Osteoblast (primary cell): ENCODE measurements at regions not wholly inside any gene's neighbourhood (a gene's known extent, or its start where the extent isn't known, plus 50 kb on each side); places are given as distances from the start of the nearest gene placed in this dataset.
"Not testable (repeated sequence)": the region's sequence is repeated elsewhere in the genome, so short reads cannot be mapped to it uniquely, and the experiment has no call there.

Source experiments
- DNase-seq: peaks from one replicate; pipeline ENCODE4 v3.0.0; 2011; ENCODE audit warnings: low spot score, mixed read lengths; ENCODE audit not compliant: insufficient read length; ENCODE audit errors: missing footprints
- H2AFZ ChIP-seq: 2 replicates; pipeline ENCODE4 v1.6.0; 2011; ENCODE audit warnings: mild to moderate bottlenecking, low read length
- H3K27ac ChIP-seq: 2 replicates; pipeline ENCODE4 v1.5.1; 2011; ENCODE audit warnings: mild to moderate bottlenecking, low read depth, low read length, moderate library complexity
- H3K27me3 ChIP-seq: 2 replicates; pipeline ENCODE4 v1.6.0; 2012; ENCODE audit warnings: mild to moderate bottlenecking, control low read depth, inconsistent platforms, low read length, moderate library complexity; ENCODE audit not compliant: insufficient read depth
- H3K36me3 ChIP-seq: 2 replicates; pipeline ENCODE4 v1.5.1; 2011; ENCODE audit warnings: mild to moderate bottlenecking, low read length, control low read depth, moderate library complexity; ENCODE audit not compliant: insufficient read depth
- H3K4me1 ChIP-seq: 2 replicates; pipeline ENCODE4 v1.5.1; 2011; ENCODE audit warnings: mild to moderate bottlenecking, low read length, control low read depth, moderate library complexity; ENCODE audit not compliant: insufficient read depth
- H3K4me2 ChIP-seq: 2 replicates; pipeline ENCODE4 v1.6.0; 2011; ENCODE audit warnings: mild to moderate bottlenecking, low read length; ENCODE audit not compliant: insufficient read depth
- H3K4me3 ChIP-seq: fragments of 200-600 bp; sonication (generic); 3 replicates; pipeline ENCODE4 v1.5.1; 2012; ENCODE audit warnings: mild to moderate bottlenecking, low read length, inconsistent platforms; ENCODE audit not compliant: insufficient read depth
- H3K79me2 ChIP-seq: 2 replicates; pipeline ENCODE4 v1.6.0; 2012; ENCODE audit warnings: mild to moderate bottlenecking, low read length, control low read depth, inconsistent platforms; ENCODE audit not compliant: insufficient read depth
- H3K9me3 ChIP-seq: 2 replicates; pipeline ENCODE4 v1.5.1; 2011; ENCODE audit warnings: low read depth, low read length, control low read depth
- H4K20me1 ChIP-seq: 2 replicates; pipeline ENCODE4 v1.6.0; 2012; ENCODE audit warnings: mild to moderate bottlenecking, low read length, control low read depth; ENCODE audit not compliant: insufficient read depth
- TF ChIP-seq, protein P1 (sequence below): IDR thresholded peaks from 2 replicates; pipeline ENCODE4 v1.5.1; 2011; ENCODE audit warnings: mild to moderate bottlenecking, low read depth, low read length, moderate library complexity; ENCODE audit errors: extremely low read depth

DNA sequence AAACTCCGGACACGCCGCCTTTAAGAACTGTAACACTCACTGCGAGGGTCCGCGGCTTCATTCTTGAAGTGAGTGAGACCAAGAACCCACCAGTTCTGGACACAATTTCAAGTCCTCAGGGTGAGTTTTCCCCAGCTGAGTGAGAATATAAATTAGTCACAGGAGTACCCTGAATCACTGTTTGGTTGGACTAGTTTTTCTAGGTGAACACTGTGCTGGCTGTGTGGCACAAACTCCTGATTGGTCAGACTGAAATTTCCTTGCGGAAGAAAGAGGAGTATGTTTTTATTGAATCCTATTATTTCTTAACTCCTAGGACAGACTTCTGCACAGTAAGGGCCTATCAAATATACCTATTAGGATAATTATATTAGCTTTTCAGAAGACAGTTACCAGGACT, 288.1 kb upstream of the UBE2E3 start:
- peaks cover 11% of the 10 kb centered on the region for H3K4me1 ChIP-seq
- H3K27me3 ChIP-seq: no peaks in the 10 kb centered on the region
- H3K4me3 ChIP-seq: no peak overlapping the region
- H3K9me3 ChIP-seq: no peaks in the 10 kb centered on the region
- TF ChIP-seq, protein P1, sequence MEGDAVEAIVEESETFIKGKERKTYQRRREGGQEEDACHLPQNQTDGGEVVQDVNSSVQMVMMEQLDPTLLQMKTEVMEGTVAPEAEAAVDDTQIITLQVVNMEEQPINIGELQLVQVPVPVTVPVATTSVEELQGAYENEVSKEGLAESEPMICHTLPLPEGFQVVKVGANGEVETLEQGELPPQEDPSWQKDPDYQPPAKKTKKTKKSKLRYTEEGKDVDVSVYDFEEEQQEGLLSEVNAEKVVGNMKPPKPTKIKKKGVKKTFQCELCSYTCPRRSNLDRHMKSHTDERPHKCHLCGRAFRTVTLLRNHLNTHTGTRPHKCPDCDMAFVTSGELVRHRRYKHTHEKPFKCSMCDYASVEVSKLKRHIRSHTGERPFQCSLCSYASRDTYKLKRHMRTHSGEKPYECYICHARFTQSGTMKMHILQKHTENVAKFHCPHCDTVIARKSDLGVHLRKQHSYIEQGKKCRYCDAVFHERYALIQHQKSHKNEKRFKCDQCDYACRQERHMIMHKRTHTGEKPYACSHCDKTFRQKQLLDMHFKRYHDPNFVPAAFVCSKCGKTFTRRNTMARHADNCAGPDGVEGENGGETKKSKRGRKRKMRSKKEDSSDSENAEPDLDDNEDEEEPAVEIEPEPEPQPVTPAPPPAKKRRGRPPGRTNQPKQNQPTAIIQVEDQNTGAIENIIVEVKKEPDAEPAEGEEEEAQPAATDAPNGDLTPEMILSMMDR: no peak
- H3K27ac ChIP-seq: no peak overlapping the region
- no peak overlapping the region for H2AFZ ChIP-seq
- no peak overlapping the region for H3K4me2 ChIP-seq
- DNase-seq: no peak
- no peaks in the 10 kb centered on the region for H3K36me3 ChIP-seq
- H3K79me2 ChIP-seq: no peaks in the 10 kb centered on the region
- H4K20me1 ChIP-seq: no peaks in the 10 kb centered on the region

DNA sequence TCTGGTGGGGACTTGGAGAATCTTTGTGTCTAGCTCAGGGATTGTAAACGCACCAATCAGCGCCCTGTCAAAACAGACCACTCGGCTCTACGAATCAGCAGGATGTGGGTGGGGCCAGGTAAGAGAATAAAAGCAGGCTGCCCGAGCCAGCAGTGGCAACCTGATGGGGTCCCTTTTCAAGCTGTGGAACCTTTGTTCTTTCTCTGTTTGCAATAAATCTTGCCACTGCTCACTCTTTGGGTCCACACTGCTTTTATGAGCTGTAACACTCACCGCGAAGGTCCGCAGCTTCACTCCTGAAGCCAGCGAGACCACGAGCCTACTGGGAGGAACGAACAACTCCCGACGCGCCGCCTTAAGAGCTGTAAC, 288.6 kb upstream of the UBE2E3 start:
- not testable (repeated sequence) for H3K27me3 ChIP-seq, H3K4me2 ChIP-seq, H3K36me3 ChIP-seq, H4K20me1 ChIP-seq, H3K4me3 ChIP-seq, DNase-seq, H3K79me2 ChIP-seq, H3K27ac ChIP-seq, H3K9me3 ChIP-seq, H2AFZ ChIP-seq
- H3K4me1 ChIP-seq: peaks cover 11% of the 10 kb centered on the region

DNA sequence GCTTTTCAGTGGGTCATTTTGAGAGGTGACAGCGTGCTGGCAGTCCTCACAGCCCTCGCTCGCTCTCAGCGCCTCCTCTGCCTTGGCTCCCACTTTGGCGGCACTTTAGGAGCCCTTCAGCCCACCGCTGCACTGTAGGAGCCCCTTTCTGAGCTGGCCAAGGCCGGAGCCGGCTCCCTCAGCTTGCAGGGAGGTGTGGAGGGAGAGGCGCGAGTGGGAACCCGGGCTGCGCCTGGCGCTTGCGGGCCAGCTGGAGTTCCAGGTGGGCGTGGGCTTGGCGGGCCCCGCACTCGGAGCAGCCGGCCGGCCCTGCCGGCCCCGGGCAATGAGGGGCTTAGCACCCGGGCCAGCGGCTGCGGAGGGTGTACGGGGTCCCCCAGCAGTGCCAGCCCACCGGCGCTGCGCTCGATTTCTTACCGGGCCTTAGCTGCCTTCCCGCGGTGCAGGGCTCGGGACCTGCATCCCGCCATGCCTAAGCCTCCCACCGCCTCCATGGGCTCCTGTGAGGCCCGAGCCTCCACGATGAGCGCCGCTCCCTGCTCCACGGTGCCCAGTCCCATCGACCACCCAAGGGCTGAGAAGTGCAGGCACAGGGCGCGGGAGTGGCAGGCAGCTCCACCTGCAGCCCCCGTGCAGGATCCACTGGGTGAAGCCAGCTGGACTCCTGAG, 289.1 kb upstream of the UBE2E3 start:
- not testable (repeated sequence) for H3K79me2 ChIP-seq, H4K20me1 ChIP-seq, H2AFZ ChIP-seq, H3K9me3 ChIP-seq, H3K4me2 ChIP-seq, DNase-seq, H3K27me3 ChIP-seq, H3K27ac ChIP-seq, H3K4me3 ChIP-seq, H3K36me3 ChIP-seq
- H3K4me1 ChIP-seq: peaks cover 11% of the 10 kb centered on the region

DNA sequence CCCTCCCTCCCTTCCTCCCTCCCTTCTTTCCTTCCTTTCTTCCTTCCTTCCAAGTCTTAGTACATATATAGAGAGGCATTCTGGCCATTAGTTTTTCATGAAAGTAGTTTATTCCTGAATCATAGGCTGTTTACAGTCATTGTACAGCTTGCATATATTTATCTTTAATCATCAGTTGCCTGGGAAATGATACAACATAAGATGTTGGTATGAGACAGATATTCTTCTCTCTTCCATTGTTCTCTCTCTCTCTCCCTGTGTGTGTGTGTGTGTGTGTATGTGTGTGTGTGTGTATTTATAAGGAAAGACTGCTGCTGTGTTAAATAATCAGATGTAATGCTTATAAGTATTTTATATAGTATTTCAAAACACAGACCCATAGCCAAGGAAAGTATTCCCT, 289.8 kb upstream of the UBE2E3 start:
- DNase-seq: peak; percentile 72

DNA sequence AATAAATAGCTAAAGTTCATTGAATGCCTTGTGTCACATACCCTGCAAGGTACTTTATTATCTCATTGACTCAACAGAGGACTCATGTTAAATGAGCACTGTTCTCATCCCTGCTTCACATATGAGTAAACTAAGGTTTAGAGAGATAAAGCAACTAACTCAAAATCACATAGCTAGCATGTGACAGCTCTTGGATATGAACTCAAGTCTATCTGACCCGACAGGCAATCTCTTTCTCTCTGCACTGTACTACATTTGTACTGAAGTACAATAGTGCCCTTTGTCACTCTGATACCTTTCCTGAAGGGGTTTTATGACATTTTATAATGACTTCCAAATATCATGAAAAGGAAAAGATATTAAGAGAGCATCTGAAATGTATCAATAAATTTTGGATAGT, 297.5 kb upstream of the UBE2E3 start:
- H3K4me1 ChIP-seq: no peaks in the 10 kb centered on the region
- TF ChIP-seq, protein P1: no peak
- no peak overlapping the region for H3K4me3 ChIP-seq
- no peaks in the 10 kb centered on the region for H3K79me2 ChIP-seq
- no peaks in the 10 kb centered on the region for H4K20me1 ChIP-seq
- DNase-seq: no peak
- no peaks in the 10 kb centered on the region for H3K36me3 ChIP-seq
- no peaks in the 10 kb centered on the region for H3K9me3 ChIP-seq
- no peaks in the 10 kb centered on the region for H3K27me3 ChIP-seq
- no peak overlapping the region for H2AFZ ChIP-seq
- no peak overlapping the region for H3K27ac ChIP-seq
- no peak overlapping the region for H3K4me2 ChIP-seq

More for the DNA sequence above, 289.8 kb upstream of the UBE2E3 start:
- Histone ChIP-seq H3K27ac (no peak overlapping the region), H3K36me3 (no peaks in the 10 kb centered on the region), H2AFZ (no peak overlapping the region), H3K4me2 (no peak overlapping the region), H3K4me3 (no peak overlapping the region), H4K20me1 (no peaks in the 10 kb centered on the region), H3K9me3 (no peaks in the 10 kb centered on the region), H3K4me1 (peaks cover 9% of the 10 kb centered on the region), H3K27me3 (no peaks in the 10 kb centered on the region), H3K79me2 (no peaks in the 10 kb centered on the region)
- TF ChIP-seq, protein P1: no peak
